Hippocampal formation (tissue), 2 donors: ENCODE measurements at regions not wholly inside any gene's neighbourhood (a gene's known extent, or its start where the extent isn't known, plus 50 kb on each side); places are given as distances from the start of the nearest gene placed in this dataset.

Experiments
- DNase-seq, 2 donors: peaks; one replicate each; lab custom pipeline; 2025; lab: John Stamatoyannopoulos, UW

DNA sequence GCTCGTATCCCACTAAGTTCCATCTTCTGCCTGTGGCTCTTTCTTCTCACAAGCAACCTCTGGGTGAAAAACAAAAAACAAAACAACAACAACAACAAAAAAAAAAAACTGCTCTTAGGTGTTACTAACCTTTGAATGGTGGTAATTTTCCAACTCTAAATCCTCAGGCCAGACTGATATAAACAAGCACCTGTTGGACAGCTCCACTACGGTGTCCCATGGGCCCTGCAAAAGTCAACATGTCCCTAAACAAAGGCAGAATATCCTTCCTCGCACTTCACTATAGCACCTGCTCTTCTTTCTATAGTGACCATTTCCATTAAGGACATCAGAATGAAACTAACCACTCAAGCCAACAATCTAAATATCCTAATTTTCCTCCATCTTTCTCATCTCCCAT is 54.6 kb upstream of the PARM1 start:
- DNase-seq = no peak

DNA sequence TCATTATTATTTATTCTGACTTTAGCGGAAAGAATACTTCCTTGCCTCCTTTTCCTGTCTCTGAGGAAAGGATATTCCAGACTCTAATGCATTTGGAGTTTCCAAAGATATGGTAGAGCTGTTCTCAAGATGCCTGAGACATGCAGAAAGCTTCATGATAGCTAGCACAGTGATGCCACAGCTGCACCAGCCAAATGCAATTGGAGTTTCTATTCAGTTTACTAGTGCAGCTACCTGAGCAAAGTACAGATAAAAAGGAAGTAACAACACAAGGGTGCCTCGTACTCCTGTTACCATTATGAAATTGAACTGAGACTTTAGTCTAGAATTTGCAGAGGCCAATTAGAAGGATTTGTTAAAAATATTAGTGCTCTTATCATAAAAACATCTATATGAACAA is 57.5 kb upstream of the PARM1 start:
- DNase-seq = no peak

DNA sequence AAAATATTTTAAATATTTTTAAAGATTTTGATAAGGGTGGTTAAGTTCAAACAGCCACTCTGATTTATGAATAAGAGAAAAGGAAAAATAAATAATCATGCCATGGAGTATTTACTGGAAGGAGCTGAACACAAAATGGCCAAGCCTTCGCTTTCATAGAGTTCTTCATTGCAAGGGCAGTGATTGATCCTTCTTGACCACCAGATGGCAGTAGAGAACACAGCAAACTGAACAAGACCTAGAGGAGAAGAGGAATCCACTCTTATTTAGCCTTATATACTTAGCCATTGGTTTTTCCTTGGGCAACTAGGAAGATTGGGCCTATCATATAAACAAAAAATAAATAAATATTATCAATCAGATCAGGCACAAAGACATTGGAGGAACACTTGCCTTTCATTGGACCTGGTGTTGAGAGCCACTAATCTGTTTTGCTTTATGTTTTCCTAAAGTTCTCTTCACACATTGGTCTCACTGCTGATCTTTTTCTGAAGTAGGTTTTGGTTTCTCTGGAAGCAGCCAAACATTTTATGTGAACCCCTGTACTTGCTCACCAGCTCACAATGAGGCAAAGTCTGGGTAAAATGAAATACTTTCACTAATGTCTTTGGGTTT is 58.1 kb upstream of the PARM1 start:
- peak; percentile 14 to 93 for DNase-seq

DNA sequence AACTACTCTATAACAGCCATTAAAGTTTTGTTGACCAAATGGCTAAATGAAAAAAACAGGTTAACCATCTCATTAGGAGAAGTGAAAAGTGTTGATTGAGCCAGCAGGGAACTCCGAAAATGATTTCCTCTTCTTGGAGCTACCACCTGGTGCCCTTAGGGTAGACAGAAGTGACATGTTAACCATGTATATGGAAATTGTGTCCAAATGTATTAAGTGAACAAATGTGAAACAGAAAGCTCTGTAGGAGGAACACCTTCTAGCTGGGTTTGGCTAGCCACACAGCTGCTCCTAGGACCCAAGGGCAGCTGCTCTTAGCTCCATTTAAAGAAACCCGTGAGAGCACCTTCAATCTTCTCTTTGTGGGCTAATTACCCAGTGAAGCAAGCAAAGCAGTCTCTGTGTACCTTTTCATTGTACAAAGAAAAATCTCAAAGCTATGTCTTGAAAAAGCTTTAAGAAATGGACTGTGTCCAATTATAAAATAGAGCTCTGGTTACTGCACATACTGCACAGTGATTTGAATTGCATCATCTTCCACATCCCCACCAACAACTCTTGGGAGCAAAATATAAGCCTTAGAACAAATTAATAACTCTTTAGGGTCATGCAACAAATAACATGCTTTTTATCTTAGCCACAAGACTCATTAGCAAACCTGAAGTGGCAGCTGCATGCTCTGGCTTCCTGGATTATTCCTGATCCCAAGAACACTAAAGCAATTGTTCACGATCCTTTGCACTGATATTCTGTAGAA is 59.2 kb upstream of the PARM1 start:
- no peak for DNase-seq

DNA sequence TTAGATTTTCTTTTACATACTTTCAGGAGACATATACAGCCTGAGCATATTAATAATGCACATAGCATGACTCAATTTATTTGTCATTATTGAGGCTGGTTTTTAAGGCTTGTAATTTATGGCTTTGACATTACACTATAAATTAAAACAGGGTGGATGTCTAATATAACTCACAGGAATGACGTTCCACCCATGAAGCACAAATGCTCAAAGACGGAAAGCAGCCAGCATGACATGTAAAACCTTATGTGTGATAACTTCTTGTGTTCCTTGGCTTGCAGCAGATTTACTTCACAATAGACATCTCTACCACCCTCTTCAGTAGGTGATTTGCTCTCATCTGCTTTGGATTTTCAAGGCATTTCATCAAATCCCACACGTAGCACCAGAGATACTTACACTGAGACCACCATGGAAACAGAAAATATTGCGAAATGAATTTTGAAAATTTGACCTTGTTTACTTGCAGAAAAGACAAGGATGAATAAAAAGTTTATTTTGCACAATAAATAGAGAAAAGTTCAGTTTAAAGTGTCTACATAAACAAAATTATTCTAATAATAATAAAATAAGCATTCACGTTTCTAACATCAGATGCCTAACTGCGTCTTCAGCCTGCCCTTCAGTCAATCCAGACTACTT is 64.7 kb upstream of the BTC start:
- DNase-seq = no peak

DNA sequence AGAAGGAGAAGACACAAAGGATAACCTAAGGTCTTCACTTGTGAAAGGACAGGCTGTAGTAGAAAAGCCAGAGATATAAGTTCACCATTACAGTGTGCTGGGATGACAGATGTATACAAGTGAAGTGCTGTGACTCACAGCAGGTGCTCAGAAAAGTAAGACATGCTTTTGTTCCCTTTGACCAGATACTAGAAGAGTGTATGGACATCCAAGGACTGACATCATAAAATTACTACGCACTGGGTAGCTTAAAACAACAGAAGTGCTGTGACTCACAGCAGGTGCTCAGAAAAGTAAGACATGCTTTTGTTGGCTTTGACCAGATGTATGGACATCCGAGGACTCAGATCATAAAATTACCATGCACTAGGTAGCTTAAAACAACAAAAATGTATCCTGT is 61.6 kb upstream of the BTC start:
- no peak for DNase-seq

DNA sequence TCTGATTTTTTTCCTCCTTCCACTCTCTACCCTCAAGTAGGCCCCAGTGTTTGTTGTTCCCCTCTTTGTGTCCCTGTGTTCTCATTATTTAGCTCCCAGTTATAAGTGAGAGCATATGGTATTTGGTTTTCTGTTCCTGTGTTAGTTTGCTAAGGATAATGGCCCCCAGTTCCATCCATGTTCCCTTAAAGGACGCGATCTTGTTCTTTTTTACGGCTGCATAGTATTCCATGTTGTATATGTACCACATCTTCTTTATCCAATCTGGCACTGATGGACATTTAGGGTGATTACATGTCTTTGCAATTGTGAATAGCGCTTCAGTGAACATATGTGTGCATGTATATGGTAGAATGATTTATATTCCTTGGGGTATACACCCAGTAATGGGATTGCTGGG is 54.5 kb upstream of the BTC start:
- DNase-seq = no peak

DNA sequence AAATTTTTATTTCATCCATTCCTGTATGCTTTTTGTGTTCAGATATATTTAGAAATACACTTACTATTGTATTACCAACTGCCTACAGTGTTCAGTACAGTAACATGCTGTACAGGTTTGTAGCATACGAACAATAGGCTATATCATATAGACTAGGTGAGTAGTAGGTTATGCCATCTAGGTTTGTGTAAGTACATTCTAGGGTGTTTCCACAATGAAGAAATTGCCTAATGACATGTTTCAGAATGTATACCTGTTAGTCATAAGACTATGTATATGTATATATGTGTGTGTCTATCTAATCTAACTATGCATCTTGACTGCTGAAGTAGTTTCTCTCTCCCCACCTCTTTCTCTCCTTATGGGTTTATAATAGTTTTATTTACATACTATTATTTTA is 51.5 kb upstream of the BTC start:
- no peak for DNase-seq
